ENCODE measurements at regions not wholly inside any gene's neighbourhood (a gene's known extent, or its start where the extent isn't known, plus 50 kb on each side); places are given as distances from the start of the nearest gene placed in this dataset.

GRCh38 chr18:10045296-10045891 is 131.6 kb downstream of the VAPA start:
- TF ChIP-seq, protein P1, sequence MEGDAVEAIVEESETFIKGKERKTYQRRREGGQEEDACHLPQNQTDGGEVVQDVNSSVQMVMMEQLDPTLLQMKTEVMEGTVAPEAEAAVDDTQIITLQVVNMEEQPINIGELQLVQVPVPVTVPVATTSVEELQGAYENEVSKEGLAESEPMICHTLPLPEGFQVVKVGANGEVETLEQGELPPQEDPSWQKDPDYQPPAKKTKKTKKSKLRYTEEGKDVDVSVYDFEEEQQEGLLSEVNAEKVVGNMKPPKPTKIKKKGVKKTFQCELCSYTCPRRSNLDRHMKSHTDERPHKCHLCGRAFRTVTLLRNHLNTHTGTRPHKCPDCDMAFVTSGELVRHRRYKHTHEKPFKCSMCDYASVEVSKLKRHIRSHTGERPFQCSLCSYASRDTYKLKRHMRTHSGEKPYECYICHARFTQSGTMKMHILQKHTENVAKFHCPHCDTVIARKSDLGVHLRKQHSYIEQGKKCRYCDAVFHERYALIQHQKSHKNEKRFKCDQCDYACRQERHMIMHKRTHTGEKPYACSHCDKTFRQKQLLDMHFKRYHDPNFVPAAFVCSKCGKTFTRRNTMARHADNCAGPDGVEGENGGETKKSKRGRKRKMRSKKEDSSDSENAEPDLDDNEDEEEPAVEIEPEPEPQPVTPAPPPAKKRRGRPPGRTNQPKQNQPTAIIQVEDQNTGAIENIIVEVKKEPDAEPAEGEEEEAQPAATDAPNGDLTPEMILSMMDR (conservative IDR thresholded peaks at IDR 0.05; ENCODE audit: low read length): no peak
- TF ChIP-seq EZH2phosphoT487 (IDR thresholded peaks at IDR 0.05; ENCODE audit: borderline replicate concordance): no peak
